ENCODE measurements at regions not wholly inside any gene's neighbourhood (a gene's known extent, or its start where the extent isn't known, plus 50 kb on each side); places are given as distances from the start of the nearest gene placed in this dataset.

DNA sequence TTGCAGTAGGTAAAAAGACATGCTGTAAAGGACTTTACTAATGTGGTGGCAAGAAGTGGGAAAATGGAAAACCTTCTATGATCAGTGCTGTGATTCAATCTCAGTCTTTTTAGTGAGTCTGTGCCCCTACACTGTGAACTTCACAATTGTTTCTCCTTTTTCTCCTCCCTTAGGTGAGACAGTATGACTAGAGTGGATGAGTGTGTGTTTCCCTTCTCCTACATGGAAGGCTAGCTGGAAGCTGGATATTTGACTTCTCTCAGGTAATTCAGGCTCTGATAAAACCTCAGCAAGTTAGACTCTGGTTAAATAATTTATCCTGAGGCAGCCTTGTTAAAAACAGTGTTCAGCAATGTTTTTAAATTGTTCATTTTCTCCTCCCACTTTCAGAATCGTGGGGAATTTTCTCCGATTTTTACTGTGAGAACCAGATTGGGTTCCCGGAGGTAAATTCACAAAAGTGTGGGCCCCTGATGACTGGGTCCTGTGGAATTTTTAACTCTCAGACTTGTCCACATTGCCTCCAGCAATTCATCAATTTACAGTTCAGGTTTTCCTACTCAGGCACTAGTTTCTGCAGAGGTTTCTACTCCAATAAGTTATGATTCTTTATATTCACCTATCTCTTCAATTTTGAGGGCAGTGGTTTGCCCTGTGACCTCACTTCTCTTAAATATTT, 149.1 kb upstream of the PIK3R1 start:
- TF ChIP-seq EZH2 (IDR thresholded peaks at IDR 0.05) = no peak
- TF ChIP-seq, protein P1, sequence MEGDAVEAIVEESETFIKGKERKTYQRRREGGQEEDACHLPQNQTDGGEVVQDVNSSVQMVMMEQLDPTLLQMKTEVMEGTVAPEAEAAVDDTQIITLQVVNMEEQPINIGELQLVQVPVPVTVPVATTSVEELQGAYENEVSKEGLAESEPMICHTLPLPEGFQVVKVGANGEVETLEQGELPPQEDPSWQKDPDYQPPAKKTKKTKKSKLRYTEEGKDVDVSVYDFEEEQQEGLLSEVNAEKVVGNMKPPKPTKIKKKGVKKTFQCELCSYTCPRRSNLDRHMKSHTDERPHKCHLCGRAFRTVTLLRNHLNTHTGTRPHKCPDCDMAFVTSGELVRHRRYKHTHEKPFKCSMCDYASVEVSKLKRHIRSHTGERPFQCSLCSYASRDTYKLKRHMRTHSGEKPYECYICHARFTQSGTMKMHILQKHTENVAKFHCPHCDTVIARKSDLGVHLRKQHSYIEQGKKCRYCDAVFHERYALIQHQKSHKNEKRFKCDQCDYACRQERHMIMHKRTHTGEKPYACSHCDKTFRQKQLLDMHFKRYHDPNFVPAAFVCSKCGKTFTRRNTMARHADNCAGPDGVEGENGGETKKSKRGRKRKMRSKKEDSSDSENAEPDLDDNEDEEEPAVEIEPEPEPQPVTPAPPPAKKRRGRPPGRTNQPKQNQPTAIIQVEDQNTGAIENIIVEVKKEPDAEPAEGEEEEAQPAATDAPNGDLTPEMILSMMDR (IDR thresholded peaks at IDR 0.05) = no peak

Measured in neural progenitor cell (in vitro differentiated cells).